Nucleus accumbens (tissue), 56 donors: ENCODE measurements at regions not wholly inside any gene's neighbourhood (a gene's known extent, or its start where the extent isn't known, plus 50 kb on each side); places are given as distances from the start of the nearest gene placed in this dataset.

Experiments used
- DNase-seq, 56 donors: peaks; one replicate each; lab custom pipeline; 2025; lab: John Stamatoyannopoulos, UW

DNA sequence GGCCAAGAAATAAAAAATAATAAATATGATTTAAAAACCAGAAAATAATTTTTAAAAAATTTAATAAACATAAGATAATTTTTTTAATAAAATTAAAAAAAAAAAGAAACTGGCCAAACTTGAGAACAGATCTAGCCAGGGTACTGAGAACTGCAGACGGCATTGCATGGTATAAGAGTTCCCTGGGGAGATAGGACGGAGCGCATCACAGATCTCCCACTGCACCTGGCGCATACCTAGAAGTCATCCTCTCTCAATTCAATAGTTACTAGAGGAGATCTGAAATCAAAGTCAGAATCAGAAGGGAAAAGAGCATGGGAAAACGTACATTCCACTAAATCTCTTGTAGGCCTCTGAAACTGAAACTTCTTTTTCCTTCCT is 58.9 kb upstream of the BCL2L14 start:
- no peak for DNase-seq

GRCh38 chr12:12015073-12015685 is 55.6 kb upstream of the BCL2L14 start:
- DNase-seq = no peak

GRCh38 chr12:12016284-12017100 is 54.2 kb upstream of the BCL2L14 start:
- DNase-seq = no peak

DNA sequence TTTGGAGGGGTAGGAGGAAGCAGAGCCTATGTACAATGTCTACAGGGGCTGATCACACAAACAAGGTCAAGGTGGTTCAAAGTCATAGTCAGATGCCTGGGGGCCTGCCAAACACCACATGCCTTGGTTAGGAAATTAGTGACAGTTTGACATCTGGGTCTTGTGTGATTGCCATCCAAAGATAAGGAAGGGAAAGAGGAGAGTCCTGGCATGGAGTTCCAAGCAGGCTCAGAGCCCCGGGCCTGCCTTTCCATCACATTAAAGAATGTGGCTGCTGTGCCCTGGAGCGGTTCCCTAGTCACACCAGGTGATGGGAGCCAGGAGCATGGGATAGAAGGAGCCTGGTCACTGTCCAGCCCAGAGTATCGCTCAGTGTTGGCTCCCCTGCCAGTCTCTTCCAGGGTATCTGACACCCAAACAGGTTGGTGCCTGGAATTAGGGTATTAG is 53.6 kb upstream of the BCL2L14 start:
- DNase-seq = no peak

DNA sequence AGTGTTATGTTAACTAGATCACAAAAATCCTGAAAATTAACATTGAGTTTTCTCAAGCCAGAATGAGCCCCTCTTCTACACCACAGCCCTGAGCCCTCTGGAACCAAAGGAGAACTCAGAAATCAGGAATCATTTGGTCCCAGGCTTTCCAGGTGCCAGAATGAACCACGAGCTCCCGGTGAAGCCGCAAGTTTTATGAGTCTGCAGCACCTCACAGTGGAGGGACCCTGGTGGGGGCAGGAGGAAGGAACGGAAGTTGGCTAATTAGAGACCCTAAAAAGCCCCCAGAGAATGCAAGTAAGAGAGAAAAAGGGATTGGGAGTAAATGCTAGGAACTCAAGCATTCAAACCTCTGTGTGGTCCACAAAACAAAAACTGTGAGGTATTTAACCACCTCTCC is 52.9 kb upstream of the BCL2L14 start:
- DNase-seq = peak in 1 of 56 donors; percentile 9

- peak in 40 of 56 donors; percentile 4 to 65 (median 31) for DNase-seq
Observed at GRCh38 chr12:12018454-12018853, 52.3 kb upstream of the BCL2L14 start.

- DNase-seq = no peak
Observed at GRCh38 chr12:12019881-12020280, 50.9 kb upstream of the BCL2L14 start.

DNA sequence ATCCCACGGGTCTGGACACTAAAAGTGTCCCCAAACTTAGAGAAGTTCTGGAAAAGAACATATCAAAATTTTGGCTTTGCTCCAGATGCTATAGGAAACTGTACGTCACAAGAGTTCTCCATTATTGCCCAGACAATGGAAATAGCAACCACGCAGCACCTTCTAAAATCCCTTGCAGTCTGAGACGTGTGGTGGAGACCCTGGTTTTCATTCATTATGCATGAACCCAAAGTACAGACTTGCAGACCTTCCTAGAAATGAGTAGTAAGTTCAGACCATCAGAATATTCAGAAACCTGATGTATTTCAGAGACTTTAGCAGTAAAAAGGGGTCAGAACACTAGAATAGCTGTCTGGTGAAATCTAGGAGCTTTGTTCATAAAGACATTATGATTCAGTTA is 50.0 kb upstream of the BCL2L14 start:
- no peak for DNase-seq
